Activated CD8-positive, alpha-beta memory T cell treated with anti-CD3 and anti-CD28 coated beads, Interleukin-2, amount 50 U/mL, for 48 hours (primary cell): ENCODE measurements at regions not wholly inside any gene's neighbourhood (a gene's known extent, or its start where the extent isn't known, plus 50 kb on each side); places are given as distances from the start of the nearest gene placed in this dataset.

Experiments used
- DNase-seq: peaks from one replicate; pipeline ENCODE4 v3.0.0-alpha.2; 2020

GRCh38 chr6:14681699-14682487 lies 564.0 kb upstream of the JARID2 start:
- no peak for DNase-seq

GRCh38 chr6:14682812-14683211 lies 563.1 kb upstream of the JARID2 start:
- no peak for DNase-seq

GRCh38 chr6:14689639-14690038 lies 556.2 kb upstream of the JARID2 start:
- no peak for DNase-seq

- no peak for DNase-seq
These were observed 555.5 kb upstream of the JARID2 start for GRCh38 chr6:14690120-14691056.

DNA sequence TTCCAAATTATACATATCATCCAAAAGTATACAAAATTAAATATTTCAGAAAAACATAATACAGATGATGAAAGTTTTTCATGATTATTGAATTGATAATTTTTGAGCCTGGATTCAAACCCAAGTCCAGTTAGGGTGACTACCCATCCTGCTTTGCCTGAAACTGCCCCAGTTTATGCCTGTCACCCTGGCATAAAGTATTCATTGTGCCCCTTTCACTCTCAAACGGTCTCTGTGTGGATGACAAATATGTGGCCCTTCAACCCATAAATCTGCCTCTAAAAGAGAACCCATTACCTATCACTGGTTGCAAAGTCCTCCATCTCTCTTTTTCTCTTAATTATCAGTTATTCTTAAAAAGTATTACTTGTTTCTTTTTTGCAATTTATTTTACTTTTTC lies 553.7 kb upstream of the JARID2 start:
- DNase-seq: no peak

GRCh38 chr6:14693301-14694192 lies 552.3 kb upstream of the JARID2 start:
- DNase-seq: no peak

GRCh38 chr6:14694308-14694707 lies 551.6 kb upstream of the JARID2 start:
- no peak for DNase-seq

- DNase-seq: no peak
These were observed 550.3 kb upstream of the JARID2 start for GRCh38 chr6:14695579-14695978.

DNA sequence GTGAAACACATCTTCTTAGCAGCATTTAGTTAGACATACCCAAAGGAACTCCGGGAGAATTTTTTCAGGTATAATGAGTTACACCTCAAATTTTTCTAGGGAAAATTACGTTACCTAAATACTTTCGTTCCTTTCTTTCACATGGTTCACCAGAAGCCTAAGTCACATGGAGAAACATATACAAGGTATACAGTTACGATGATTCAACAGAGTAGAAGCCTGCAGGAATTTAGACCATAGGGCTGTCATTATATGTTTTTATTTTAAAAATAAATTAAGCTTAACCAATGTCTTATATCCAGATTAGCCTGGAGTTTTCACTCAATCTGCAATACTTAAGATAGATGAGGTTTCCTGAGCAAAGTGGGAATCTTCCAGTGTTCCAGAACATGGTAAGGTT lies 549.5 kb upstream of the JARID2 start:
- DNase-seq: no peak

GRCh38 chr6:14697427-14697826 lies 548.4 kb upstream of the JARID2 start:
- DNase-seq: no peak

DNA sequence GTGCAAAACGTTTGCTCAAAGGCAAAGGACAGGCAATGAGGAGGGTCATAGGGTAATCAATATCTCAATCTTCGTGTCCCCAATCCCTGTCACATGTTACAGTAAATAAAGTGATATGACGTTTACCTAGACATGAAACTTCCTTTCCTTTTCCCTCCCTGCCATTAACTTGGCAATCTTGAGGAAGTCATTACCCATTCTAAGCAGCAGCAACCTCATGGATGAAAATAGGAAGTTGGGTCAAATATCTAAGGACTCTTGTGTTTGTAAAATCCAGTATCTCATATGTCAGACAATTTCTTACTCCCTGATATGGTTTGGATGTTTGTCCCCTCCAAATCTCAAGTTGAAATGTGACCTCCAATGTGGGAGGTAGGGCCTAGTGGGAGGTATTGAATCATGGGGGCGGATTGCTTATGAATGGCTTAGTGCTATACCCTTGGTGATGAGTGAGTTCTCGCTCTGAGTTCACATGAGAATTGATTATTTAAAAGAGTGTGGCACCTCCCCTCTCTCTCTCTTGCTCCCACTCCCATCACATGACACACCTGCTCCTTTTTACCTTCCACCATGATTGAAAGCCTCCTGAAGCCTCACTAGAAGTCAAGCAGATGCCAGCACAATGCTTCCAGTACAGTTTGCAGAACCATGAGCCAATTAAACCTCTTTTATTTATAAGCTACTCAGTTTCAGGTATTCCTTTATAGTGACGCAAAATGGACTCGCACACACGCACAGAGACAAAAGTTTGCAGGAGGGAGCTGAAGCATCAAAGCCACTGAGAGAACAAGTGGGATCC lies 545.9 kb upstream of the JARID2 start:
- DNase-seq: no peak

- DNase-seq: no peak
These were observed 543.9 kb upstream of the JARID2 start for GRCh38 chr6:14701946-14702345.

- no peak for DNase-seq
These were observed 543.2 kb upstream of the JARID2 start for GRCh38 chr6:14702678-14703077.

DNA sequence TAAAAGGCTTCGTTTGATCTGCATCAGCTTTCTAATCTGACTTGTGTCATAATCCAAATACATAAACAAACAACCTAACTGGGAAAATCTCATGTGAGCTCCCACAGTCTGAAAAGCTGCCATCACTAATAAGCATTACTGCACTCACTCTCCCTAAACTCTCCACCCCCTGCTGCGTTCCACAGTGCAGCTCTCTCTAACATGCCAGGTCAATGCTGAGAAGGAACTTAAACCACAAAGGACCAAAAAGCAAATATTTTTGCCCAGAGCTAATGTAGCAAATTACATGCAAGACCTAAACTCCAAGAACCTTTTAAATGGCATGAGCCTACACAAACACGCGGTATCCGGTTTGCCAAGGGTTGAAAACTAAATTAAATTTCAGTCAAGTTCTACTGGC lies 542.3 kb upstream of the JARID2 start:
- DNase-seq: no peak

- no peak for DNase-seq
These were observed 541.2 kb upstream of the JARID2 start for GRCh38 chr6:14704383-14705271.

- DNase-seq: no peak
These were observed 540.0 kb upstream of the JARID2 start for GRCh38 chr6:14705841-14706377.

- DNase-seq: peak; percentile 84
These were observed 539.4 kb upstream of the JARID2 start for GRCh38 chr6:14706378-14706929.

GRCh38 chr6:14707276-14707675 lies 538.6 kb upstream of the JARID2 start:
- DNase-seq: peak; percentile 51

- DNase-seq: peak; percentile 41
These were observed 537.9 kb upstream of the JARID2 start for GRCh38 chr6:14707971-14708465.

DNA sequence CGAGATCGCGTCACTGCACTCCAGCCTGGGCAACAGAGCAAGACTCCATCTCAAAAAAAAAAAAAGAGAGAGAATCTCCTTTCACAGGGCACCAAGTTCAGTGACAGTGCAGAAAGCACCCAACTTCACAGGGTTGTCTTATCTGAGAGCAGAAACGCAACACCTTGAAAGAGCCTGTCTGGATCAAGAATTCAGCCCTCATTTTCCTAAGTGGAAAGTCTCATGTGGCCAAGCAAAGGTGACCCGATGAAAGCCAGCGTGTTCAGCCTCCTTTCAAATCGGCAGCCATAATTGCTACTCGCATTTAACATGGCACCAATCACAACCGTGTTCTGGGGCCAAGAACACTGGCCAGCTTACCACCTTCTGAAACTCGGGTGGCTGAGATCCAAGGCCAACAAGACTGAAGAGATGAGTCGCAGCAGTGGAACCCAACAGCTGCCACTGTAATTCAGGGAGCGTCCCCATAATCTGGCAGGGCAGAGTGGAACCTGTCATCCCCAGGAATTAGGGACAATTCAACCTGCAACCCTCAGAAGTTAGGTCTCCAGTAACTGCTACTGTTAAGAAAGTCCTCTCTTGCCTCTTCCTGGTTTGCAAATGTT lies 536.7 kb upstream of the JARID2 start:
- DNase-seq: no peak
